ENCODE measurements at regions not wholly inside any gene's neighbourhood (a gene's known extent, or its start where the extent isn't known, plus 50 kb on each side); places are given as distances from the start of the nearest gene placed in this dataset.
"Not testable (repeated sequence)": the region's sequence is repeated elsewhere in the genome, so short reads cannot be mapped to it uniquely, and the experiment has no call there.

- not testable (repeated sequence) for TF ChIP-seq CTCF (conservative IDR thresholded peaks at IDR 0.05; ENCODE audit: low read length); EZH2phosphoT487 (IDR thresholded peaks at IDR 0.05; ENCODE audit: borderline replicate concordance)
Measured at GRCh38 chr9:97220396-97220795, 87.1 kb upstream of the CCDC180 start.
